Stomach (tissue), 4 donors: ENCODE measurements at regions not wholly inside any gene's neighbourhood (a gene's known extent, or its start where the extent isn't known, plus 50 kb on each side); places are given as distances from the start of the nearest gene placed in this dataset.
A peak's percentile ranks its signal among the peaks of the same experiment; 100 is the strongest.

Source experiments
- EP300 ChIP-seq: sonication (generic); formaldehyde crosslinking; IDR thresholded peaks from one replicate; pipeline ENCODE4 v1.6.1; 2017; ENCODE audit warnings: antibody characterized with exemption
- POLR2A ChIP-seq, 4 donors: fragments of 450-650 bp; IDR thresholded peaks; one replicate each; pipeline ENCODE4 v1.6.1; 2016; ENCODE audit warnings: antibody characterized with exemption in 4 of 4, control low read depth in 2 of 4, mild to moderate bottlenecking in 1 of 4, moderate library complexity in 1 of 4
- POLR2AphosphoS5 ChIP-seq, 3 donors: sonication (generic); formaldehyde crosslinking; IDR thresholded peaks; one replicate each; pipeline ENCODE4 v1.6.1; 2016; ENCODE audit warnings: antibody characterized with exemption in 3 of 3
- TF ChIP-seq, protein P1 (sequence below), 7 experiments: fragments of 450-650 bp in 4 of 7; fragments of 200-600 bp in 3 of 7; sonication (generic) in 3 of 7; IDR thresholded peaks; one replicate each; pipeline ENCODE4 v1.5.1; 2016 to 2019; ENCODE audit warnings: antibody characterized with exemption in 7 of 7, control low read depth in 2 of 7, mild to moderate bottlenecking in 1 of 7

DNA sequence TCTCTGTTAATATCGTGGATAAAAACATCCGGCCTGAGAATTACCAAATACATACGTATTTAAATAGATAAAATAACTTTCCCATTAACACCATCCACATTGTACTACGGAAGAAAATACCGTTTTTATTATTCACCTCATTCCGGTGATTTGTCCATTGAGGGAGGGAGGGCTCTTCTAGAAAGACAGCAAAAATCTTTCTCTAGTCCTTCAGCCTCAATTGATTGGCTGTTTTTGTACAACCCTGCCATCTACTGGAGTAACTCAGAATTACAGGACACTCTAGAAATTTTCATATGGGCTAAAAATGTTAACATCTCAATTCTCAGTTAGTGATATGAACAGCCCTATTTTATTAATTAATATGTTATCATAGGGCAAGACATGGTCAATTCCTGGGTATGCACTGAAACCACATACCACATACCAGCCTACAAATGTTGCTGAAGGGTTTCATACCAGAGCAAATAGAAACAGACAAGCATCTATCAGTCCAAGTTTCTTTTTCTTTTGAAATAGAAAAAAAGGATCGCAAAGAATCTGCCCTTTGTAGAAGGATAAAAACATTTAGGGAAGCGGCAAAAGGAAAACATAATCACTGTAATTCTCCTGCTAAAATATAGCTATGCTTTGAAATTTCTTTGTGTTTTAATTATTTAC lies 55.8 kb upstream of the CDCA7L start:
- TF ChIP-seq, protein P1, sequence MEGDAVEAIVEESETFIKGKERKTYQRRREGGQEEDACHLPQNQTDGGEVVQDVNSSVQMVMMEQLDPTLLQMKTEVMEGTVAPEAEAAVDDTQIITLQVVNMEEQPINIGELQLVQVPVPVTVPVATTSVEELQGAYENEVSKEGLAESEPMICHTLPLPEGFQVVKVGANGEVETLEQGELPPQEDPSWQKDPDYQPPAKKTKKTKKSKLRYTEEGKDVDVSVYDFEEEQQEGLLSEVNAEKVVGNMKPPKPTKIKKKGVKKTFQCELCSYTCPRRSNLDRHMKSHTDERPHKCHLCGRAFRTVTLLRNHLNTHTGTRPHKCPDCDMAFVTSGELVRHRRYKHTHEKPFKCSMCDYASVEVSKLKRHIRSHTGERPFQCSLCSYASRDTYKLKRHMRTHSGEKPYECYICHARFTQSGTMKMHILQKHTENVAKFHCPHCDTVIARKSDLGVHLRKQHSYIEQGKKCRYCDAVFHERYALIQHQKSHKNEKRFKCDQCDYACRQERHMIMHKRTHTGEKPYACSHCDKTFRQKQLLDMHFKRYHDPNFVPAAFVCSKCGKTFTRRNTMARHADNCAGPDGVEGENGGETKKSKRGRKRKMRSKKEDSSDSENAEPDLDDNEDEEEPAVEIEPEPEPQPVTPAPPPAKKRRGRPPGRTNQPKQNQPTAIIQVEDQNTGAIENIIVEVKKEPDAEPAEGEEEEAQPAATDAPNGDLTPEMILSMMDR (IDR thresholded peaks at IDR 0.05), result peak in 5 of 7 experiments; percentile 48 to 87 (median 75)
- TF ChIP-seq POLR2A (IDR thresholded peaks at IDR 0.05) (no peak), EP300 (no peak), POLR2AphosphoS5 (IDR thresholded peaks at IDR 0.05) (no peak)
